Smooth muscle cell (in vitro differentiated cells): ENCODE measurements at regions not wholly inside any gene's neighbourhood (a gene's known extent, or its start where the extent isn't known, plus 50 kb on each side); places are given as distances from the start of the nearest gene placed in this dataset.

Experiments
- DNase-seq: peaks from one replicate; lab custom pipeline; 2025; ENCODE audit not compliant: unreplicated experiment; lab: John Stamatoyannopoulos, UW
- H2AFZ ChIP-seq: fragments of 200-600 bp; sonication (generic); 2 replicates; pipeline ENCODE4 v1.6.0; 2016; ENCODE audit warnings: antibody characterized with exemption, low read depth, mild to moderate bottlenecking
- H3F3A ChIP-seq: fragments of 200-600 bp; sonication (generic); 2 replicates; pipeline ENCODE4 v1.6.0; 2017; ENCODE audit warnings: antibody characterized with exemption, low read depth
- H3K27ac ChIP-seq: fragments of 200-600 bp; sonication (generic); 2 replicates; pipeline ENCODE4 v1.5.1; 2016; ENCODE audit warnings: low read depth, mild to moderate bottlenecking
- H3K27me3 ChIP-seq: fragments of 200-600 bp; sonication (generic); 2 replicates; pipeline ENCODE4 v1.6.1; 2016; ENCODE audit warnings: low read depth, mild to moderate bottlenecking
- H3K36me3 ChIP-seq: fragments of 200-600 bp; sonication (generic); 2 replicates; pipeline ENCODE4 v1.5.1; 2016; ENCODE audit warnings: low read depth
- H3K4me1 ChIP-seq: fragments of 200-600 bp; sonication (generic); 2 replicates; pipeline ENCODE4 v1.5.1; 2016; ENCODE audit warnings: low read depth
- H3K4me2 ChIP-seq: fragments of 200-600 bp; sonication (generic); 2 replicates; pipeline ENCODE4 v1.6.0; 2016; ENCODE audit warnings: mild to moderate bottlenecking
- H3K4me3 ChIP-seq: fragments of 200-600 bp; sonication (generic); 2 replicates; pipeline ENCODE4 v1.5.1; 2016; ENCODE audit warnings: mild to moderate bottlenecking
- H3K79me2 ChIP-seq: fragments of 200-600 bp; sonication (generic); 2 replicates; pipeline ENCODE4 v1.6.0; 2016; ENCODE audit warnings: low read depth, mild to moderate bottlenecking
- H3K9ac ChIP-seq: fragments of 200-600 bp; sonication (generic); 2 replicates; pipeline ENCODE4 v1.6.0; 2016; ENCODE audit warnings: low read depth
- H3K9me3 ChIP-seq: fragments of 200-600 bp; sonication (generic); replicated peaks from 2 replicates; pipeline ENCODE4 v1.5.1; 2016; ENCODE audit warnings: low read depth
- H4K20me1 ChIP-seq: fragments of 200-600 bp; sonication (generic); 2 replicates; pipeline ENCODE4 v1.6.0; 2016; ENCODE audit warnings: low read depth
- CTCF ChIP-seq: fragments of 200-600 bp; sonication (generic); IDR thresholded peaks from 2 replicates; pipeline ENCODE4 v1.5.1; 2017; ENCODE audit warnings: borderline replicate concordance, mild to moderate bottlenecking, antibody characterized with exemption; ENCODE audit not compliant: insufficient read depth, poor library complexity, severe bottlenecking
- WGBS: methylation state at CpG from one replicate; pipeline ENCODE4 v1.1.7; 2016; ENCODE audit warnings: low lambda C conversion rate; 5-methylcytosine and 5-hydroxymethylcytosine counted together

GRCh38 chr3:79896086-79896485, 128.3 kb upstream of the ROBO1 start:
- TF ChIP-seq CTCF = no peak
- H3K9me3 ChIP-seq = no peaks in the 10 kb centered on the region
- H3K27ac ChIP-seq = no peak overlapping the region
- H3K9ac ChIP-seq = no peak overlapping the region
- no peak overlapping the region for H3K4me3 ChIP-seq
- H3F3A ChIP-seq = no peaks in the 10 kb centered on the region
- no peaks in the 10 kb centered on the region for H4K20me1 ChIP-seq
- H3K36me3 ChIP-seq = no peaks in the 10 kb centered on the region
- H3K4me1 ChIP-seq = no peaks in the 10 kb centered on the region
- H3K79me2 ChIP-seq = no peaks in the 10 kb centered on the region
- no peak for DNase-seq
- H3K4me2 ChIP-seq = no peak overlapping the region
- H3K27me3 ChIP-seq = no peaks in the 10 kb centered on the region
- no peak overlapping the region for H2AFZ ChIP-seq
- WGBS = 38% methylated on average over 1 of the region's 1 CpG

- TF ChIP-seq CTCF = no peak
- Histone ChIP-seq H3K9ac (no peak overlapping the region), H3K4me3 (no peak overlapping the region), H3K27ac (no peak overlapping the region), H3K4me2 (no peak overlapping the region), H4K20me1 (no peaks in the 10 kb centered on the region), H3K79me2 (no peaks in the 10 kb centered on the region), H3F3A (no peaks in the 10 kb centered on the region), H3K4me1 (no peaks in the 10 kb centered on the region), H3K9me3 (no peaks in the 10 kb centered on the region), H3K27me3 (no peaks in the 10 kb centered on the region), H2AFZ (no peak overlapping the region), H3K36me3 (no peaks in the 10 kb centered on the region)
- no peak for DNase-seq
- 92% methylated on average over 2 of the region's 2 CpGs for WGBS
These were observed 119.4 kb upstream of the ROBO1 start for GRCh38 chr3:79887213-79887612.

- Histone ChIP-seq H3K27me3 (no peaks in the 10 kb centered on the region), H3K9me3 (no peaks in the 10 kb centered on the region), H3K9ac (no peak overlapping the region), H3K79me2 (no peaks in the 10 kb centered on the region), H3K4me2 (no peak overlapping the region), H3K4me1 (no peaks in the 10 kb centered on the region), H3K4me3 (no peak overlapping the region), H4K20me1 (no peaks in the 10 kb centered on the region), H2AFZ (peak overlapping the region; percentile 40), H3K36me3 (no peaks in the 10 kb centered on the region), H3K27ac (no peak overlapping the region), H3F3A (no peaks in the 10 kb centered on the region)
- no peak for DNase-seq
- TF ChIP-seq CTCF = no peak
- 67% methylated on average over 4 of the region's 4 CpGs for WGBS
These were observed 118.4 kb upstream of the ROBO1 start for GRCh38 chr3:79886204-79886603.

GRCh38 chr3:79885407-79885806, 117.6 kb upstream of the ROBO1 start:
- Histone ChIP-seq H3K27me3 (no peaks in the 10 kb centered on the region), H3K4me3 (no peak overlapping the region), H2AFZ (no peak overlapping the region), H3K27ac (no peak overlapping the region), H3K36me3 (no peaks in the 10 kb centered on the region), H3K79me2 (no peaks in the 10 kb centered on the region), H3F3A (no peaks in the 10 kb centered on the region), H4K20me1 (no peaks in the 10 kb centered on the region), H3K9me3 (no peaks in the 10 kb centered on the region), H3K4me2 (no peak overlapping the region), H3K4me1 (no peaks in the 10 kb centered on the region), H3K9ac (no peak overlapping the region)
- no peak for TF ChIP-seq CTCF
- DNase-seq = no peak
- 74% methylated on average over 4 of the region's 4 CpGs for WGBS
